ENCODE measurements at regions not wholly inside any gene's neighbourhood (a gene's known extent, or its start where the extent isn't known, plus 50 kb on each side); places are given as distances from the start of the nearest gene placed in this dataset.

DNA sequence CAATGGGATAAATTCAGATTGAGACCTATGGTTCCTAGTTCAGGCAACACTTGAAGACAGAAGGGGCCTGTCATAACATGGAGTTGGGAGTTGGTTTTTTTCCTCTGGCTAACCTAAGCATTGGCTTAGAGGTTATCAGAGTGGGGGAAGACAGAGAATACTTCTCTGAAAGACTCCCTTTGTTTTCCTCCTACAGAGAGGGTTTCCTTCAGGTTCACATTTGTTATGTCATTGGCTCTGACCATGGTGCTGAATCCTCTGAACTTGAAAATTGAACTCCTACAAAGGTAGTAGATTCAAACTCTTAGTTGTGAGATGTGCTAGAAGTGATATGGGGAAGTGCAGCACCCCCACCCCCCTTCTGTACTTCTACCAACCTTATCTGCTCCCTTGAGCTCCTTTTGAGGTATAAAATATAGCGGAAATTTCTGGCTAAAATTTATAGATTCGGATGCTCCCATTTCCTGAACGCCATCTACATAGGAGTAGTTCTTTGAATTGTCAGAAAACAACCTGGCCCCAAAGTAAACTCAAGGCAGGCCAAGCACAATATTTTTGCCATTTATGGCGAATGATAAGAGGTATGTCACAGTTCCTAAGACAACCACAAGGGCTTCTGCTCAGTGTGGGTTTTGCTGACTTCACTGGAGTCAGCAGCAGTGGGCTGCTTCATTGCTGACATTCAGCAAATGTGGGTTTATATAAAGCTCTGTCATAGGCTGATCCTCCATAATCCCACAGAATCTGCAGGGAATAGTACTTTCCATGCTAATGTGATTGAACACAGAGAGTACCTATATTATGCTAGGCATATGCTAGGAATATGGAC lies 131.6 kb upstream of the KLF14 start:
- H3K27me3 Mint-ChIP-seq = no peaks in the 10 kb centered on the region
- ATAC-seq (peak; percentile 61), DNase-seq (no peak)
- no peaks in the 10 kb centered on the region for H3K4me1 Mint-ChIP-seq
- peaks cover 10 to 28% of the 10 kb centered on the region in 2 donors for H3K9me3 Mint-ChIP-seq
- H3K27ac Mint-ChIP-seq = peak overlapping the region in 1 of 2 donors; percentile 37
- no peak overlapping the region for H3K4me3 Mint-ChIP-seq

DNA sequence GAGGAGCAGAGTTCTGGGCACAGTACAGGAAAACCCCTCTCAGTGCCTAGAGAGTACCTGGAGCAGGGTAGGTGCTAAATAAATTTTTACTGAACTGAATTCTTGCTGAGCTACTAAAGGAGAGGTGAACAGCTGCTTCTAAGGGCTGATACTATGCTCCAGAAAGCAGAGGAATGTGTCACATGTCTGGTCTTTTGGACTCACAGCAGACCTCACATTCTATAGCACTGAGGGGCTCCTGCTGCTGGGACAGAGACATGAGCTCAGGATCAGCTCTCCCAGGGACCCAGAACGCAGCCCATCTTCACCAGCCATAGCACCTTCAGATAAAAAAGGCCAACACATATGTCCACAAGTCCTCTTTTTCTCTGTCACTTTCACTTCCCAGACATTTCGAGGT lies 133.0 kb upstream of the KLF14 start:
- Mint-ChIP-seq H3K4me3 (no peak overlapping the region), H3K4me1 (no peaks in the 10 kb centered on the region), H3K9me3 (peaks cover 9 to 14% of the 10 kb centered on the region in 2 donors), H3K27ac (peak overlapping the region in 1 of 2 donors; percentile 64), H3K27me3 (no peaks in the 10 kb centered on the region)
- ATAC-seq = peak; percentile 32
- DNase-seq = no peak

DNA sequence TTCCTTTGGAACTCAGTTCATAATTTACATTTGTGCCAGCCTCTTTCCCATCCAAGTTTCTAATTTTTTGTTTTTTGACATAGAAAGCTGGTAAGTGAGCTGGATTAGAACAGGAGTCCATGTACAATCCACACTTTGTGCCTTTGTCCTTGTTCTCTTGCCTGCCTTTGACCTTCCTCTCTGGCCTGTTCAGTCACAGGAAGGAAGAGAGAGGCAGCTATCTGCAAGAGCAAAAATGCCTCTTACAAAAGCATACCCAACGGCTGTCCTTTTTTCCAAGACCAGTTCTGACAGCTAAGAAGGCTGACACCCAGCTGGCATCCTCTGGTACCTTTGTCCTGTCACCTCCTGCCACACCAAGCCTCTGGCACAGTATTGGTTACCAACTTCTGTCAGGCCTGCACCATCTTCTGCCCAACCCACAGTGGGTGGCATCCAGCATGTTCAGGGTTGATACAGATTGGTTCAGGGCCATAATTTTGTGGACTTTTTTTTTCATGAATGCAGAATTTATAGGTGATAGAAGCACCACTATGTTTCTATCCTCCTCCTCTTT lies 133.7 kb upstream of the KLF14 start:
- Mint-ChIP-seq H3K27me3 (no peaks in the 10 kb centered on the region), H3K27ac (peak overlapping the region in 1 of 2 donors; percentile 33), H3K4me3 (no peak overlapping the region)

DNA sequence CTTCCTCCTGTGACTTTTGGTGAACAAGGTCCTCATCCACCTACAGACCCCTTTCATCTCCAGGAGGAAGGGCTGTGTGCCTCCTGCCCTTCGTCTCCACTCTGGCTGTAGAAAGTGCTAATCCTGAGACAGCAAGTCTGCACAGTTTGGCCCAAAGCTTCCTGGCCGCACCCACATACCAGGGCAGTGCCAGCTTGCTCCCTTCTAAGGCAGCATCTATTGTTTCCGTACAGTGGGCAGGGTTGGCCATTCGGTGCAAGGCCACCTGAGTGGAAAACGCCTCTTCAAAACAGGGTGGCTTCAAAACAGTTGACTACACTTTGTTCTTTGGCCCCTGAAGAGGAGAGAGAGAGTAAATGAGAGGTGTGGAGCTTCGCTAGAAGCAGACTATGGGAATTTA lies 134.1 kb upstream of the KLF14 start:
- H3K4me1 Mint-ChIP-seq = no peaks in the 10 kb centered on the region
- no peak overlapping the region for H3K4me3 Mint-ChIP-seq
- DNase-seq (no peak), ATAC-seq (no peak)
- no peaks in the 10 kb centered on the region for H3K27me3 Mint-ChIP-seq
- no peak overlapping the region for H3K27ac Mint-ChIP-seq
- peaks cover 0 to 7% of the 10 kb centered on the region in 2 donors for H3K9me3 Mint-ChIP-seq

More for the DNA sequence above, 133.7 kb upstream of the KLF14 start:
- Mint-ChIP-seq H3K9me3 (peaks cover 2 to 8% of the 10 kb centered on the region in 2 donors), H3K4me1 (no peaks in the 10 kb centered on the region)
- no peak for ATAC-seq
- DNase-seq = no peak

DNA sequence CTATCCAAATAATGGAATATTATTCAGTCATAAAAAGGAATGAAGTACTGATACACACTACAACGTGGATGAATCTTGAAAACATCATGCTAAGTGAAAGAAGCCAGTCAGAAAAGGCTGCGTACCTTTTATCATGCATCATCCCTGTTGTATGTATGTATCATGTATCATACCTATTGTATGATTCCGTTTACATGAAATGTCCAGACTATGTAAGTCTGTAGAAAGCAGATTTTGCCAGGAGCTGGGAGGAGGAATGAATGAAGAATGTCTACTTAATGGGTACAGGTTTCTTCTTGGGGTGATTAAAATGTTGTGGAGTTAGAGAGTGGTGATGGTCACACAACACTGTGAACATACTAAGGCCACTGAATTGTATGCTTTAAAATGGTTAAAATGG lies 135.9 kb upstream of the KLF14 start:
- ATAC-seq = no peak
- no peak overlapping the region for H3K27ac Mint-ChIP-seq
- no peak for DNase-seq
- no peaks in the 10 kb centered on the region for H3K9me3 Mint-ChIP-seq
- H3K4me3 Mint-ChIP-seq = no peak overlapping the region
- H3K4me1 Mint-ChIP-seq = peaks cover 15% of the 10 kb centered on the region
- H3K27me3 Mint-ChIP-seq = no peaks in the 10 kb centered on the region

DNA sequence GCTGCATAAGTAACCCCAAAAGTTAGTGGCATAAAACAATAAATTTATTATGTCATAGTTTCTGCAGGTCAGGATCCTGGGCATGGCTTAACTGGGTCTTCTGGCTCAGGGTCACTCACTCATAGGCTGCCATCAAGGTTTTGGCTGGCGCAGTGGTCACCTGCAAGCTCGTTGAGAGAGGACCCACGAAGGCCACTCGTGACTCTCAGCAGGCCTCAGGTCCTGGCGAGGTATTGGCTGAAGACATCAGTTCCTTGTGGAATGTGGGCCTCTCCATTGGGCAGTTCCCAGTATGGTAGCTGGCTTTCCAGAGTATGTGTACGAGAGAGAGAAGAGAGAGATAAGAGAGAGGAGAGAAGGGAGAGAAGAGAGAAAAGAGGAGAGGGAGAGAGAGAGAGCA lies 138.3 kb upstream of the KLF14 start:
- no peak overlapping the region for H3K4me3 Mint-ChIP-seq
- no peaks in the 10 kb centered on the region for H3K9me3 Mint-ChIP-seq
- H3K27me3 Mint-ChIP-seq = no peaks in the 10 kb centered on the region
- no peak for DNase-seq
- H3K4me1 Mint-ChIP-seq = peaks cover 18% of the 10 kb centered on the region
- peak overlapping the region; percentile 9 to 64 for H3K27ac Mint-ChIP-seq
- no peak for ATAC-seq

DNA sequence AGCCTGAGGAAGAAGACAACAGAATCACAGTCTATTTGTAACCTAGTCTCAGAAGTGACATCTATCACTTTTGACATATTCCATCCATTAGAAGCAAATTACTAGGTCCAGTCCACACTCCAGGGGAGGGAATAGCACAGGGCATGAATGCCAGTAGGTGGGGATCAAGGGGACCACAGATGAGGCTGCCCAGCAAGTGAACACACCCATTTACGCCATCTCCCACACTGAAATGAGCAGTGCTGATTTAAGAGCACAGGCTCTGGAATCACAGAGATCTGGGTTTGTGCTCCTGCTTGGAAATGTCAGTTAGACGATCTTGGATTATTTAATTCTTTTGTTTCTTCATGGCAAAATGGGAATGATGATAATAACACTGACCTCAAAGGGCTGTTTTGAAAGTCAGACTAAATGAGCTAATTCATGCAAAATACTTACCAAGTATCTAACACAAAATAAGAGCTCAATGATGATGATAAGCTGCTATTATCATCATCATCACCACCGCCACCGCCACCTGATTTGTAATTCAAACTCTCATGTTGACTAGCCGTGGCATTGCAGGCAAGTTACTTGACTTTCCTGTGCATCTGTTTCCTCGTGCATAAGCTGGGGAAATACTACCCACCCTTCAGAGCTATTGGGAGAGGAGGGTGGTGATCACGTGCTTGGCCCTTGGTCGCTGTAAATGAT lies 138.9 kb upstream of the KLF14 start:
- Mint-ChIP-seq H3K4me3 (no peak overlapping the region), H3K27ac (peak overlapping the region; percentile 9 to 64), H3K27me3 (no peaks in the 10 kb centered on the region), H3K4me1 (peaks cover 18% of the 10 kb centered on the region), H3K9me3 (no peaks in the 10 kb centered on the region)
- DNase-seq = no peak
- no peak for ATAC-seq

DNA sequence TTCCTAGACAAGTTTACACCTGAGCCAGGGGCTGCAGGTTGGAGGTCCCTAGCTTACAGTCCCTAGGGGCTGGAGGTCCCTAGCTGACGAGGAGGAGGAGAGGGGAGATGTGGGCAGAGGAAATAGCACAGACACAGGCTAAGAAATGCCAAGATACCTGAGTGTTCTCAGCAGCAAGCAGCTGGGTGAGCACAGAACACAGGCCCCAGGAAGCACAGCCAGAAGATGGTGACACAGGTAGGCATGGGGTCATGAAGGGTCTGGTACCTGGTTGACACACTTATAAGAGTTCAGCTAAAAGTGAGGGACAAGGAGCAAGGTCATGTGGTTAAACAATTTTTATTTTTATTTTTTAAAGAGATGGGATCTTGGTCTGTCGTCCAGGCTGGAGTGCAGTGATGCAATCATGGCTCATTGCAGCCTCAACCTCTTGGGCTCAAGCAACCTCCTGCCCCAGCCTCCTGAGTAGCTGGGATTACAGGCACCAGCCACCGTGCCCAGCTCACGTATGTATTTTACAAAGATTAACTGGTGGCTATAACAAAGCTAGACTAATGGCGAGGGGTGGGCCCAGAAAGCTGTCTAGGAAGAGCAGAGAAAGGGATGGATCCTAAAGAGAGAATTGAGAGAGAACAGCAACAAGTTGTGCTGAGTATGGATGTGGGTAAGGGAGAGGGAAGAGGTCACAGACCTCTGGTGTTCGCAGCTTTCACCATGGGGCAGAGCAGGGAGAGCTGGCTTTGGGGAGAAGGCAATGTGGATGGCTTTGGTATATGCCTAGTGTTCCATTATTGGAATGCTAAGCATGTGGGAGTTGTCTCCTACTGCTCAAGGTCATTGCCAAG lies 140.3 kb upstream of the KLF14 start:
- no peak overlapping the region for H3K4me3 Mint-ChIP-seq
- no peaks in the 10 kb centered on the region for H3K9me3 Mint-ChIP-seq
- ATAC-seq (no peak), DNase-seq (no peak)
- peak overlapping the region; percentile 12 to 90 for H3K27ac Mint-ChIP-seq
- peaks cover 27% of the 10 kb centered on the region for H3K4me1 Mint-ChIP-seq
- no peaks in the 10 kb centered on the region for H3K27me3 Mint-ChIP-seq

DNA sequence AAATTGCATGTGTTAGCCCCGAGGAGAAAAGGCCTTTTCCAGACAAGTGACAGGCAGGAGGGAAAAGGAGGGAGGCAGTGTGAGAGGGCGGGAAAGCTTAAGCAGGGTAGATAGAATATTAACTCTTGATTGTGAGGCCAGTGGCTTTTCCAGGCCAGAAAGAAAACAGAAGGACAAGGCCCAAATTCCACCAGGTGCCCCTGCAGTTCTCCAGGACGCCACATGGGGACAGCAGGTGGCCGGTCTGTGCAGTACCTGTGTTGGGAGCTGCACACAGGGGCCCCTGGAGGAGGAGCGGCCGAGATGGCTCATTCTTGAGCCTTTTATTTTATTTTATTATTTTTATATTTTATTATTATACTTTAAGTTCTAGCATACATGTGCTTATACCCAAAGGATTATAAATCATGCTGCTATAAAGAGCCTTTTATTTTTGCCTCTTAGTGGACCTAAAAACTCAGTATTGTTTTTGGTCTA lies 141.3 kb upstream of the KLF14 start:
- Mint-ChIP-seq H3K4me1 (peaks cover 27% of the 10 kb centered on the region), H3K9me3 (no peaks in the 10 kb centered on the region), H3K27me3 (no peaks in the 10 kb centered on the region), H3K4me3 (peak overlapping the region in 1 of 2 donors; percentile 3), H3K27ac (peak overlapping the region in 1 of 2 donors; percentile 74)
- DNase-seq (peak; percentile 38 to 54), ATAC-seq (peak; percentile 80)

DNA sequence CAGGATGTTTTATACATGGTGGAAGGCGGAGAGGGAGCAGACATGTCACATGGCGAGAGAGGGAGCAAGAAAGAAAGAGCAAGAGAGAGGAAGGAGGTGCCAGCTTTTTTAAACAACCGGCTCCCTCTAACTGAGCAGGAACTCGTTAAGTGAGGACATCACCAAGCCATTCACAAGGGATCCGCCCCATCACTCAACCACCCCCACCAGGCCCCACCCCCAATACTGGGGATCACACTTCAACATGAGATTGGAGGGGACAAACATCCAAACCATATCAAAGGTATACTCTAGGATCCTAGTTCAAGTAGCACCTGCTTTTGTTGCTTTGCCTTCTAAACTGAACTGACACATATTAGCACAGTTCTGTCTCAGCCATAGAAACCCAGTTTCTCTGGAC lies 141.9 kb upstream of the KLF14 start:
- no peak for ATAC-seq
- Mint-ChIP-seq H3K27me3 (no peaks in the 10 kb centered on the region), H3K4me1 (peaks cover 32% of the 10 kb centered on the region), H3K27ac (peak overlapping the region in 1 of 2 donors; percentile 31), H3K9me3 (no peaks in the 10 kb centered on the region), H3K4me3 (no peak overlapping the region)
- DNase-seq = no peak

DNA sequence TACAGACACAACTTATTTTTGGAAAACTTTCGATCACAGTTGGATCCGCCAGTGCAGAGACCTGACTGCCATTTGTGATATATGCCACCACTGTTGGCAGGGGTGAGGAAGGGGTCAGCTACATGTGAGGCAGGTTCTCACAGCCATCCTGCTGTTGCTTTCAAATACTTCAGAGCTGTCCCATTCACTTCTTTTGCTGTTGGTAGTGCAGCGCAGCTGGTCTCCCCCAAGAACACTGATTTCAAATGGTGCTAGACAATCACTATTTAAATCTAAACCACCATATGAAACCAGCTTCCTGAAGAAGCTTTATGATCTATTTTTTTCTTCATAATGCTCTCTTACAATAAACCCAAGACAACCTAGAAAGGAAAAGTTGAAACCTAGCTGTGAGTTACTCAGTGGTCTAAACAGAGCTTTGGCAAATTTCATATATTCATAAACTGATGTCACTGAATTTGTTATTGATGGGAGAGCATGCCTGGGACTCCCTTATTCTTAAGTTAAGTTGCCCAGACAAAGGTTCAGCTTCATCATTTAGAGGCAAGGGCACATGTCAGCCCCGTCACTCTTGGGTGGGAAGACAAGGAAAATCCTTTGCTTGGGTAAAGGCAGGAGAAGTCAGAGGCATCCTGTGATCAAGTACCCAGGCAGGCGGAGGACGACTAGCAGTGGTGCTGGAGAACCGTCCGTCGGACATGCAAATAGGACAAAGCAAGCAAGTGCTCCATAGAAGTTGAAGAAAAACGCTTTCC lies 143.4 kb upstream of the KLF14 start:
- H3K4me1 Mint-ChIP-seq = peaks cover 45% of the 10 kb centered on the region
- no peak overlapping the region for H3K4me3 Mint-ChIP-seq
- H3K9me3 Mint-ChIP-seq = no peaks in the 10 kb centered on the region
- H3K27me3 Mint-ChIP-seq = no peaks in the 10 kb centered on the region
- H3K27ac Mint-ChIP-seq = peak overlapping the region in 1 of 2 donors; percentile 74
- ATAC-seq (no peak), DNase-seq (no peak)

DNA sequence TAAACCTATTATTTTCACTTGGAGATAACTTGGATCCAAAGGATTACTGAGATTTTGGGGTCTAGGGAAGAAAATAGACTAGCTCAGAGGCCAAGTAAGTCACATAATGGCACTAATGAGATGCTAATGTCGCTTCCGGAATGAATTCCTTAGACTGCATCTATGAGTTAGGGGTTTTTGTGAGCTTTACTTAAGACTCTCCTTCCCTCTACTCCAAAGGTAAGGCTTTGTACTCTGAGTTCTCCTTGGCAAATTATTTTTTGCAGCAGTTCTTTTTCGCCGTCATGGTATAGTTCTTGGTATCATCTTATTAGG lies 143.9 kb upstream of the KLF14 start:
- no peak overlapping the region for H3K27ac Mint-ChIP-seq
- DNase-seq (no peak), ATAC-seq (no peak)
- no peaks in the 10 kb centered on the region for H3K9me3 Mint-ChIP-seq
- no peak overlapping the region for H3K4me3 Mint-ChIP-seq
- H3K27me3 Mint-ChIP-seq = no peaks in the 10 kb centered on the region
- H3K4me1 Mint-ChIP-seq = peaks cover 48% of the 10 kb centered on the region

DNA sequence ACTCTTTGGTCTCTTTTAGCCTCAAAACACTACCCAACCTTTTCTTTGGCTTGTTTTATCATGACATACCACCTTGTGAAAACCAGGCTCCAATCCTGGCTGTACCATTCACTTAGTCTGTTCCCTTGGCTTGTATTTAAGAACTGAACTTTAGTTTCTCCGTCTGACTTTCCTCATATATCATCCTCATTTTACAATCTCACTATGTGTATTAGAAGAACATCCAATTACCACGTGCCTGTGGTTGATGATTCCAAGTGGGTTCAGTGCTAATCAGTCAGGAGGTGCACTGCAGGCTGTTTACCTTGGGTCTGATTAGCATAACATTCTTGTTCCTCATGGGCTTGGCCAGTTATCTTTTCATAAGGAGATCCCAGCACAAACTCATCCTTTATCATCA lies 144.8 kb upstream of the KLF14 start:
- H3K27me3 Mint-ChIP-seq = no peaks in the 10 kb centered on the region
- H3K4me3 Mint-ChIP-seq = no peak overlapping the region
- ATAC-seq (no peak), DNase-seq (no peak)
- H3K4me1 Mint-ChIP-seq = peaks cover 44% of the 10 kb centered on the region
- H3K9me3 Mint-ChIP-seq = no peaks in the 10 kb centered on the region
- H3K27ac Mint-ChIP-seq = peak overlapping the region in 1 of 2 donors; percentile 60

DNA sequence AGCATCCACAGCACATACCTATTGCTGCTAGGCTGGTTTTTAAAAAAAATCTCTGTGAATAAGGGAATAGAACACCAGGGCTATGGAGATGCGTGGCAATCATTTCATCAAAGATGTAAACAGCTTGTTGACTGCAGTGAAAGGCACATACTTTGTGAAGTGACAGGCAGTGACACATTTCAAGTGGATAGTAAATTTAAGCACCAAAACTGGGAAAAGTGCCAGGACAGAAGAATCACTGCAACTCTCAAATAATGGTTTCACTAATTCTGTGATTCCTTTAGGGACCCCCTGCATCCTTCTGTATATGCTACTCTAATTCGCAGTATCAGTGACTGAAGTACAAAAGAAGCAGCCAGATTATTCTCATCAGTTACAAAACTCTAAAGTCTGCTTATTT lies 145.2 kb upstream of the KLF14 start:
- H3K27ac Mint-ChIP-seq = no peak overlapping the region
- H3K9me3 Mint-ChIP-seq = no peaks in the 10 kb centered on the region
- H3K4me1 Mint-ChIP-seq = peaks cover 40% of the 10 kb centered on the region
- DNase-seq (no peak), ATAC-seq (no peak)
- no peaks in the 10 kb centered on the region for H3K27me3 Mint-ChIP-seq
- no peak overlapping the region for H3K4me3 Mint-ChIP-seq

DNA sequence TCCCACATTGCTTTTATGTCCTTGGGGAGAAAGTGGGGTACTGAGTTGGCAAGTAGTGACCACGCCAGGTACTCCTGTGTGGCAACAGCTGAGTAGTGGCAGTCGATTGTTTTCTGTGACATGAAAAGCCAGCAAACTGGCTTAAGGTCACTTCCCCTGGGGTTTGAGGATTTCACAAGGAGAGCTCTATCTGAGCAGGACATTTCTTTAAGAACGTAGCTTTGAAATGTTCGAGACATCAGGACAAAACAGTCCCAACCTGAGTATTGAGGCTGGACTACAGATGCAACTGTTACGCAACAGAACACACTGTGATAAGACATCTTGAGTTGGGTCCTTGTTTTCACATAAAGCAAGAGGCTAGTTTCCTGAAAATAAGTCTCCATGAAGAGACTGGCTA lies 146.7 kb upstream of the KLF14 start:
- Mint-ChIP-seq H3K9me3 (no peaks in the 10 kb centered on the region), H3K4me1 (peaks cover 43% of the 10 kb centered on the region), H3K4me3 (no peak overlapping the region), H3K27me3 (no peaks in the 10 kb centered on the region), H3K27ac (peak overlapping the region in 1 of 2 donors; percentile 30)
- no peak for DNase-seq
- ATAC-seq = no peak
